ENCODE measurements at regions not wholly inside any gene's neighbourhood (a gene's known extent, or its start where the extent isn't known, plus 50 kb on each side); places are given as distances from the start of the nearest gene placed in this dataset.

- TF ChIP-seq ZNF211 (tag by site-specific recombination; IDR thresholded peaks at IDR 0.05; ENCODE audit: low read depth) (no peak), ZBTB7A (tag by site-specific recombination; IDR thresholded peaks at IDR 0.05; ENCODE audit: low read depth) (no peak), ZFP37 (tag by site-specific recombination; IDR thresholded peaks at IDR 0.05) (no peak), HOXD13 (CRISPR knock-in tag; IDR thresholded peaks at IDR 0.05; ENCODE audit: borderline replicate concordance) (no peak), ZFP41 (tag by site-specific recombination; IDR thresholded peaks at IDR 0.05; ENCODE audit: borderline replicate concordance) (no peak), CTCF (tag by site-specific recombination; IDR thresholded peaks at IDR 0.05) (no peak)
Observed at GRCh38 chr4:130080872-130081451, 985.0 kb downstream of the C4orf33 start.

Data from HEK293 (cell line).